Gastroesophageal sphincter (tissue), 4 donors: ENCODE measurements at regions not wholly inside any gene's neighbourhood (a gene's known extent, or its start where the extent isn't known, plus 50 kb on each side); places are given as distances from the start of the nearest gene placed in this dataset.
"Not testable (repeated sequence)": the region's sequence is repeated elsewhere in the genome, so short reads cannot be mapped to it uniquely, and the experiment has no call there.

Experiments
- ATAC-seq: fragments of 150-250 bp; one replicate; pipeline ENCODE4 v1.9.1; 2016; ENCODE audit warnings: mild to moderate bottlenecking, moderate library complexity
- H3K27ac ChIP-seq, 4 donors: fragments of 200-600 bp; sonication (generic) in 3 of 4; 1 replicate in 3 of 4; 2 replicates in 1 of 4; pipeline ENCODE4 v1.5.1; 2016 to 2019
- H3K27me3 ChIP-seq: fragments of 200-600 bp; sonication (generic); one replicate; pipeline ENCODE4 v1.5.1; 2019
- H3K36me3 ChIP-seq, 2 donors: fragments of 200-600 bp; sonication (generic); one replicate each; pipeline ENCODE4 v1.5.1; 2019; ENCODE audit warnings: control low read depth in 1 of 2
- H3K4me1 ChIP-seq, 3 donors: fragments of 200-600 bp; sonication (generic); 1 replicate in 2 of 3; 2 replicates in 1 of 3; pipeline ENCODE4 v1.5.1; 2016 to 2019; ENCODE audit warnings: control low read depth in 2 of 3
- H3K4me3 ChIP-seq, 2 donors: fragments of 200-600 bp; sonication (generic); one replicate each; pipeline ENCODE4 v1.5.1; 2019; ENCODE audit warnings: mild to moderate bottlenecking in 1 of 2, moderate library complexity in 1 of 2
- H3K9me3 ChIP-seq, 3 donors: fragments of 200-600 bp; sonication (generic); one replicate each; pipeline ENCODE4 v1.5.1; 2017 to 2019; ENCODE audit warnings: control low read depth in 2 of 3
- EP300 ChIP-seq: sonication (generic); formaldehyde crosslinking; IDR thresholded peaks from one replicate; pipeline ENCODE4 v1.6.1; 2017; ENCODE audit warnings: antibody characterized with exemption, mild to moderate bottlenecking
- POLR2A ChIP-seq, 2 donors: fragments of 450-650 bp; IDR thresholded peaks; one replicate each; pipeline ENCODE4 v1.6.1; 2017; ENCODE audit warnings: antibody characterized with exemption in 2 of 2, mild to moderate bottlenecking in 2 of 2, moderate library complexity in 1 of 2
- POLR2AphosphoS5 ChIP-seq: sonication (generic); formaldehyde crosslinking; IDR thresholded peaks from one replicate; pipeline ENCODE4 v1.6.1; 2017; ENCODE audit warnings: antibody characterized with exemption
- WGBS, 2 donors: methylation state at CpG; one replicate each; pipeline ENCODE4 v1.1.5; 2018; ENCODE audit warnings: low coverage in 1 of 2; 5-methylcytosine and 5-hydroxymethylcytosine counted together
- TF ChIP-seq, protein P1 (sequence below), 4 experiments: fragments of 200-600 bp in 2 of 4; fragments of 450-650 bp in 2 of 4; sonication (generic) in 1 of 4; IDR thresholded peaks; one replicate each; pipeline ENCODE4 v1.5.1; 2017 to 2019; ENCODE audit warnings: antibody characterized with exemption in 4 of 4, mild to moderate bottlenecking in 2 of 4, moderate library complexity in 2 of 4

- ATAC-seq, result no peak
- WGBS, 2 donors, result 21 to 32% methylated on average over 3 of the region's 3 CpGs
- no peak for TF ChIP-seq POLR2A (IDR thresholded peaks at IDR 0.05)
- TF ChIP-seq, protein P1, sequence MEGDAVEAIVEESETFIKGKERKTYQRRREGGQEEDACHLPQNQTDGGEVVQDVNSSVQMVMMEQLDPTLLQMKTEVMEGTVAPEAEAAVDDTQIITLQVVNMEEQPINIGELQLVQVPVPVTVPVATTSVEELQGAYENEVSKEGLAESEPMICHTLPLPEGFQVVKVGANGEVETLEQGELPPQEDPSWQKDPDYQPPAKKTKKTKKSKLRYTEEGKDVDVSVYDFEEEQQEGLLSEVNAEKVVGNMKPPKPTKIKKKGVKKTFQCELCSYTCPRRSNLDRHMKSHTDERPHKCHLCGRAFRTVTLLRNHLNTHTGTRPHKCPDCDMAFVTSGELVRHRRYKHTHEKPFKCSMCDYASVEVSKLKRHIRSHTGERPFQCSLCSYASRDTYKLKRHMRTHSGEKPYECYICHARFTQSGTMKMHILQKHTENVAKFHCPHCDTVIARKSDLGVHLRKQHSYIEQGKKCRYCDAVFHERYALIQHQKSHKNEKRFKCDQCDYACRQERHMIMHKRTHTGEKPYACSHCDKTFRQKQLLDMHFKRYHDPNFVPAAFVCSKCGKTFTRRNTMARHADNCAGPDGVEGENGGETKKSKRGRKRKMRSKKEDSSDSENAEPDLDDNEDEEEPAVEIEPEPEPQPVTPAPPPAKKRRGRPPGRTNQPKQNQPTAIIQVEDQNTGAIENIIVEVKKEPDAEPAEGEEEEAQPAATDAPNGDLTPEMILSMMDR (IDR thresholded peaks at IDR 0.05), result peak in 1 of 4 experiments; percentile 47
- H3K27me3 ChIP-seq, result no peaks in the 10 kb centered on the region
- no peaks in the 10 kb centered on the region for H3K4me1 ChIP-seq
- H3K4me3 ChIP-seq, result no peak overlapping the region
- no peak overlapping the region for H3K27ac ChIP-seq
- no peaks in the 10 kb centered on the region for H3K36me3 ChIP-seq
- no peaks in the 10 kb centered on the region for H3K9me3 ChIP-seq
Observed at GRCh38 chr13:56755181-56755935, 385.4 kb upstream of the PRR20A start.

DNA sequence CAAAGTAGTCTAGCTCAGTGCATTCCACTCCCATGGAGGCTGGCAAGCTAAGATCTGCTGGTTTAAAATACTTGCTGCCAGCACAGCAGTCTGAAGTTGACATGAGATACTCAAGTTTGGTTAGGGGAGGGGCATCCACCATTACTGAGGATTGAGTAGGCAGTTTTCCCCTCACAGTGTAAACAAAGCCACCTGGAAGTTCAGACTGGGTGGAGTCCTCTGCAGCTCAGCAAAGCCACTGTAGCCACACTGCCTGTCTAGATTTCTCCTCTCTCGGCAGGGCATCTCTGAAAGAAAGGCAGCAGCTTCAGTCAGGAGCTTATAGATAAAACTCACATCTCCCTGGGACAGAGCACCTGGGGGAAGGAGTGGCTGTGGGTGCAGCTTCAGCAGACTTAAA lies 377.4 kb upstream of the PRR20A start:
- H3K27me3 ChIP-seq, result not testable (repeated sequence)

GRCh38 chr13:56773148-56773547 lies 367.6 kb upstream of the PRR20A start:
- ATAC-seq, result no peak
- H3K36me3 ChIP-seq, result no peaks in the 10 kb centered on the region
- no peaks in the 10 kb centered on the region for H3K27me3 ChIP-seq
- 87 to 91% methylated on average over 4 of the region's 4 CpGs for WGBS, 2 donors
- no peaks in the 10 kb centered on the region for H3K4me1 ChIP-seq
- no peak for TF ChIP-seq EP300
- no peak for TF ChIP-seq POLR2A (IDR thresholded peaks at IDR 0.05)
- no peak for TF ChIP-seq POLR2AphosphoS5
- TF ChIP-seq, protein P1 (IDR thresholded peaks at IDR 0.05), result no peak
- no peaks in the 10 kb centered on the region for H3K9me3 ChIP-seq
- H3K27ac ChIP-seq, result no peak overlapping the region
- no peak overlapping the region for H3K4me3 ChIP-seq

More for the DNA sequence above, 377.4 kb upstream of the PRR20A start:
- not testable (repeated sequence) for ATAC-seq, H3K27ac ChIP-seq, H3K4me3 ChIP-seq, H3K36me3 ChIP-seq, H3K4me1 ChIP-seq
- whole genome bisulfite sequencing, 2 donors, result no CpG with 5 or more reads among the region's 1 CpG
- H3K9me3 ChIP-seq, result peaks cover 0 to 25% (median 0%) of the 10 kb centered on the region in 3 donors

- no peak for ATAC-seq
- H3K4me1 ChIP-seq, result no peaks in the 10 kb centered on the region
- no peak overlapping the region for H3K27ac ChIP-seq
- H3K4me3 ChIP-seq, result no peak overlapping the region
- TF ChIP-seq, protein P1 (IDR thresholded peaks at IDR 0.05), result no peak
- no peak for TF ChIP-seq POLR2AphosphoS5
- TF ChIP-seq POLR2A (IDR thresholded peaks at IDR 0.05), result no peak
- TF ChIP-seq EP300, result no peak
- no peaks in the 10 kb centered on the region for H3K36me3 ChIP-seq
- no peaks in the 10 kb centered on the region for H3K27me3 ChIP-seq
- no peaks in the 10 kb centered on the region for H3K9me3 ChIP-seq
- 43 to 86% methylated on average over 2 of the region's 2 CpGs for WGBS, 2 donors
Observed at GRCh38 chr13:56789527-56789926, 351.2 kb upstream of the PRR20A start.

- Histone ChIP-seq H3K27me3 (no peaks in the 10 kb centered on the region), H3K27ac (no peak overlapping the region), H3K36me3 (no peaks in the 10 kb centered on the region), H3K4me3 (no peak overlapping the region), H3K9me3 (no peaks in the 10 kb centered on the region), H3K4me1 (no peaks in the 10 kb centered on the region)
- TF ChIP-seq POLR2AphosphoS5 (no peak), POLR2A (IDR thresholded peaks at IDR 0.05) (no peak), EP300 (no peak)
- TF ChIP-seq, protein P1 (IDR thresholded peaks at IDR 0.05), result no peak
- 80 to 89% methylated on average over 1 to 2 of the region's 2 CpGs for WGBS, 2 donors
- ATAC-seq, result no peak
Observed at GRCh38 chr13:56837161-56837560, 303.6 kb upstream of the PRR20A start.
